ENCODE measurements at regions not wholly inside any gene's neighbourhood (a gene's known extent, or its start where the extent isn't known, plus 50 kb on each side); places are given as distances from the start of the nearest gene placed in this dataset.

GRCh38 chr3:189458528-189458927 lies 172.7 kb upstream of the TP63 start:
- TF ChIP-seq CTCF (conservative IDR thresholded peaks at IDR 0.05; ENCODE audit: control insufficient read depth, insufficient read depth, low read depth, low read length): no peak
- peak; percentile 2 for DNase-seq (ENCODE audit: low read depth)
- no peak overlapping the region for H3K4me3 ChIP-seq (ENCODE audit: control insufficient read depth, low read depth, low read length)

- DNase-seq (ENCODE audit: low read depth): no peak
- TF ChIP-seq CTCF (conservative IDR thresholded peaks at IDR 0.05; ENCODE audit: control insufficient read depth, insufficient read depth, low read depth, low read length): no peak
- H3K4me3 ChIP-seq (ENCODE audit: control insufficient read depth, low read depth, low read length): no peak overlapping the region
Measured at GRCh38 chr3:189459231-189459630, 172.0 kb upstream of the TP63 start.

- DNase-seq (ENCODE audit: low read depth): no peak
- no peak overlapping the region for H3K4me3 ChIP-seq (ENCODE audit: control insufficient read depth, low read depth, low read length)
- no peak for TF ChIP-seq CTCF (conservative IDR thresholded peaks at IDR 0.05; ENCODE audit: control insufficient read depth, insufficient read depth, low read depth, low read length)
Measured at GRCh38 chr3:189460511-189460910, 170.7 kb upstream of the TP63 start.

GRCh38 chr3:189464799-189465198 lies 166.4 kb upstream of the TP63 start:
- H3K4me3 ChIP-seq (ENCODE audit: control insufficient read depth, low read depth, low read length): no peak overlapping the region
- no peak for TF ChIP-seq CTCF (conservative IDR thresholded peaks at IDR 0.05; ENCODE audit: control insufficient read depth, insufficient read depth, low read depth, low read length)
- no peak for DNase-seq (ENCODE audit: low read depth)

- H3K4me3 ChIP-seq (ENCODE audit: control insufficient read depth, low read depth, low read length): no peak overlapping the region
- TF ChIP-seq CTCF (conservative IDR thresholded peaks at IDR 0.05; ENCODE audit: control insufficient read depth, insufficient read depth, low read depth, low read length): no peak
- DNase-seq (ENCODE audit: low read depth): no peak
Measured at GRCh38 chr3:189466004-189466403, 165.2 kb upstream of the TP63 start.

GRCh38 chr3:189467451-189467850 lies 163.7 kb upstream of the TP63 start:
- TF ChIP-seq CTCF (conservative IDR thresholded peaks at IDR 0.05; ENCODE audit: control insufficient read depth, insufficient read depth, low read depth, low read length): no peak
- no peak for DNase-seq (ENCODE audit: low read depth)
- H3K4me3 ChIP-seq (ENCODE audit: control insufficient read depth, low read depth, low read length): no peak overlapping the region

- H3K4me3 ChIP-seq (ENCODE audit: control insufficient read depth, low read depth, low read length): no peak overlapping the region
- no peak for DNase-seq (ENCODE audit: low read depth)
- TF ChIP-seq CTCF (conservative IDR thresholded peaks at IDR 0.05; ENCODE audit: control insufficient read depth, insufficient read depth, low read depth, low read length): no peak
Measured at GRCh38 chr3:189474944-189475343, 156.2 kb upstream of the TP63 start.
